NOMO-1 treated with dmso at 0.1 percent for 144 hours (cell line): ENCODE measurements at regions not wholly inside any gene's neighbourhood (a gene's known extent, or its start where the extent isn't known, plus 50 kb on each side); places are given as distances from the start of the nearest gene placed in this dataset.

ENCODE experiments used
- DNase-seq: peaks from one replicate; lab custom pipeline; 2025; ENCODE audit not compliant: unreplicated experiment; lab: John Stamatoyannopoulos, UW

DNA sequence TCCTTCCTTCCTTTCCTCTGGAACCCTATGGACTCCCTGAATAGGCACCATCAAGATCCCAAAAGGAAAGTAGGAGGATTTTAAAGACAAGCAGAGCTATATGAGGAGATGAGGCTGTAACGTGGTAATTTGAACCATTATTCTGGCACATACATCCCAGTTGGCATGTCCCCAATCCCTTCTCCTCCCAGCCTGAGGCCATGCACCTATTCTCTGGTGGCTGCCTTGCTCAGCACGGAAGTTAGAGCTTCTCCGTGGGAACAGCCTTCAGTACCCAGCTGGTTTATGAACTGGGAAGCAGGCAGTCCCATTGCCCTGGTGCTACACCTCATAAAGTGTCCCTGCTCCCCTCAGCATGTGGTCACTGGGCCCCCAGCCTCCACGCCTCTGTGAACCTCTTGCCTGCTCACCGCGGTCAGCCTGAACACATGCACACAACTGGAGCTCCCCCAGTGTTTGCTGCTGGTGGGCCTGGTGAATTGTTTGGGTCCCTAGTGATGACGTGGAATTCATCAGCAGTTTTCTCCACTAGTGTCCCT is 139.9 kb upstream of the PLET1 start:
- no peak for DNase-seq

DNA sequence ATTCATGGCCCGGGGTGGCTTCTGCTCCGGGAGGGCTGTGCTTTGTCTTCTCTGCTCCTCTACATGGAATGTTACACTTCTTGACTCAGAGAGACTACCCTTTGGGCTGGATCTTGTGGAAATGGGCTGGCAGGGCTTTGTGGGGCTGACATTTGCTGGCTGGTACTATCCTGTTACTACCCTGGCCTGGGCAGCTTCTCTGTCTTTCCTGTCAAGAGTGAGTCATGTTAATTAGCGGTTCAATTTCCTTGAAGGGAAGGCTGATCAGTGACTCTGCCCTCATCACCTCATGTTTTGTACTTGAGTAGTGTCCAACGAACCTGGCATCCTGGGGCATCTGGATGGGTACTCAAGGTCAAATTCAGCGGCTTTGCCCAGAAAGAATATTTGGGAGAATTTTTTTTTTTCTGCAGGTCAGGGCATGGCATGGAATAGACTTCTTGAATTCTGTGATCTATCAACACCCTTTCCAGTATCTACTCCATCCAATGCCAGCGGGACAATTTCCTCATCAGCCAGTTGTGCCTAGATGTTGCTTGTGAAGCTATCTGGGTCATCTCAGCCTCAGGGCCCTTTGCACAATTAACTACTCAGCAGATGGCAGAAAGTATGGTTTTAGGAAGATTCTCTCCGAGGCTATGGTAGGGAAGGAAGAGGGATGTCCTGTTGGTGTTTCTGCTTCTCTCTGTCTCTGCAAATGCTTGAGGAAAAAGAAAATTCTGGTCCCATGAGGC is 140.5 kb upstream of the PLET1 start:
- DNase-seq: no peak

DNA sequence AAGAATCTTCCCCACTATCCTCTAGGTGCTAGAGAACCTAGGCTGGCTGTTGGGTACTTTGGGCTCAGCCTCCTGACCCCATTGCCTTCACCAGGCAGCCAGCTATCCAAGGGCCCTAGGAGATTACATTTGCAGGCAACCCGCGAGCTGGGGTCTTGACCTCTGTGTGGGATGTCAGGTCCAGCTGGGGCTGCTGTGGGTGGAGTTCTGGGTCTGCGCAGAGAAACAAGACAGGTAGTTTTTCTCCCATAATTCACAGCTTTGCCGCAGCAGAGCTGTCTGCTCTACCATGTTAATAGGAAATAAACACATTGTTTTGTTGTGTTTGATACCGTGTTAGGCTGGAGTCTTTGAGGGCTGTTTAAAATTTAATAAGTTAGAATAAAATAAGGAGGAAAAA is 142.8 kb upstream of the PLET1 start:
- DNase-seq: no peak

DNA sequence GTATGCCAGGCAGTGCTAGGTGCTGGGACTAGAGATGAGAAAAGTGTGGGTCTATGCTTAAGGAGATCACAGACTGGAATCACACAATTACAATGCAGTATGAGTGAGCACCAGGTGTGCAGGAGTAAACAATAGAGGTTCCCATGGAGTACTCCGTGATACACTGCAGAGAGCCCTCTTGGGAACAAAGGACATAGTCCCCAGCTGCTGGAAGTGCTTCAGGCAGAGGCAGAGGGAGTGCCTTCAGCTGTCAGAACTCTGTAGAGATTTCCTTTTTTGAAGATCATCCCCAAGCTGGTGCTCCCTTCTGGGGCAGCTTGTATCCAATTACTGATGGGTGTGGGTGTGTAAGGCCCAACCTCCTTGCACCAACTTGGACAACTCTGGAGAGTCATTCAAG is 143.5 kb upstream of the PLET1 start:
- no peak for DNase-seq

DNA sequence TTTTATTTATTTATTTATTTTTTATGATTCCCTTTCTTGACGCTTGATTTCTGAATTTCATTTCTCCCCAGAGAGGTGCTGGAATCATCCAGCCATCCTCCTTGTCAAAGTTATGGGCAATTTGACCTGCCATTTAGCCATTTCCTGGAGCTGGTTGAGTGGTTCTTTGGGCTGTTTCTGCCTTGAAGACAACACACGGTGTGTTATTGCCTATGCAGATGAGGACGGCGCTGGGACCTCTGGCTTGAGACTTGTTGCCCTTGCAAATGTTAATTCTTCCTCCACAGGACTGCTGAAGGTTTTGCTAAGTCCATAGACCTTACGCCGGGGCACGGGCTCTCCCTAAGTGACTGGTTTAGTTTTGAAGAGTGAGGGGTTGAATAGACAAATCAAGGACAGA is 147.9 kb upstream of the PLET1 start:
- DNase-seq: no peak

DNA sequence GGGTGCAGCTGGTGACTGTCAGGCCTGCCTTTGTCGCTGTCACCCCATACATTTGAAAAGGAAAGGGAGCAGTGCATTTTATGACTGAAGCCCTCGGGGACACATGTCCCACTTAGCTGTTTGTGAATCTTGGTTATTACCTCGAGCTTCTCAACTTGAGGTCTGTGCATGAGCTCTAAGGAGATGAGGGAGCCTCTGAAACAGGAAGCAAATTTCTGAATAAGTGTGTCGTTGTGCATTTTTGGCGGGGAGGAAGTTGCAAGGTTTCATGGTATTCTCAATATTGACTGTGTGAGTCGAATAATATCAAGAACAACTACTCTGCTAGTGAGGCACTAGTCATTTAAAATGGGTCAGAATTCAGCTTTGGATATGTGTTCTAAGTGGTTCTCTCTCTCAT is 149.7 kb upstream of the PLET1 start:
- DNase-seq: peak; percentile 80

DNA sequence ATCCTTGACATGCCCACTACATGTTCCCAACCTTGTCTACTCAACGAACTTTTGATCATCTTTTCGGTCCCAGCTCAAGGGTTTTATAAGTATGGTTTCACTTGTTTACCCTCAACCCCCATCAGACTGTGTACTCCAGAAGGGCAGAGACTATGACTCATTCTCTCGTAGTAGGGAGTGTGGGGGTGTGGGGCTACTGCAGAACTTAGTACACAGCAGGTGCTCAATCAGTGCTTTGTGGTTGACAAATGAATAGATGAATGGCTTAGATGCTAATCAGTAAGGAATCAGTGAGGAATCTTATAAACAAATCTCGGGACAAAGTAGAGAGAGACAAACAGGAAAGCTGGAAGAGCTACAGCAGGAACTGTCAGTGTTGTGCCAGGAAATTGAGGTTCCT is 151.7 kb upstream of the PLET1 start:
- no peak for DNase-seq

DNA sequence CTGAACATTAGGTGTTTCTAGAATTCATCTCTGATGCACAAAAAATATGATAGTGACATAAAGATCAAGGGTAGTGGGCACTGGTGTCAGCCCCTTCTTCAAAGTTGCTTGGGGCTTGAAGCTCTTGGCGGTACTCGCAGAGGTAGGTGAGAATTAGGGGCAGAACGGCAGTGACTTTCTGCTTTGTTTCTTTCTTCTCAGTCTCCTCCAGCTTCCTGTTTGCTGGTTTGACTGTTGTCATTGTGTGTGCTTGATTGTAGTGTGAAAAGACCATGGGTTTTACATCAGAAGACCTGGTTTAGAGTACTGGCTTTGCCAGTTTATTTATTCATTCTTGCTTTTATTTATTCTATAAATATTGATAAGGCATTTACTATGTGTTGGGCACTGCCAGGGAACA is 156.7 kb upstream of the PLET1 start:
- no peak for DNase-seq

DNA sequence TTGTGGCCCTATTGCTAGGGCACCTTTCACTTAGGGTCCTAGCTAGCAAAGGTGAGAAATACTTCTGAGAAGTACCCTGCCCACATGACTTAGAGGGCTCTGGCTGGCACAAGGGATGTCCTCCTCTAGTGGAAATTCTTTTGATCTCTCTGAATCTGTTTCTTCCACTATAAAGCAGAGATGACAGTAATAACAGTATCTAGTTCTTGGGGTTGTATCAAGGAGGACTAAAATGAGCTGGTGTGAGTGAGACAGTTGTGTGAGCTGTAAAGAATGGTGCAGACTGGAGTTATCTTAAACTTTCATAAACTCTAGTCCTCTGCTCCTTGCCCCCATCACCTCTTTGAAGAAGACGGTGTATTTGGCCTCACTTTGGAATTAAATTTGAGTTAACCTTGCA is 157.8 kb upstream of the PLET1 start:
- DNase-seq: no peak

DNA sequence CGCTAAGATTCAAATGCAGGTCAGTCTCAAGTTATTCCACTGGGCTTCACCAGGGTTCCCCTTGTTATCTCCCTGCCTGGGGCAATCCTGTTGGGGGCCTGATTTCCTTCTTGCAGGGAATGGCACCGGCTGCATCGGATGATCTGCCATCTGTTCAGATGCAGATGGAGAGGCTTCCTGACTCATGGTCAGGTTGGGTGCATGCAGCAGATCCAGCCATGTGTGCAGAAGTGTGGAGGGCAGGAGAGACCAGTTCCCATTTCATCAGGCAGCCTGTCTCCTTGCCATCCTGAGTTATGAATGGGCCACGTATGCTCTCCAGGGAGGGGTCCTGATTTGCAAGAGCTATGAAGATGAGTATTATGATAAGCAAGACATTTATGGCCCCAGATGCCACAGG is 161.2 kb upstream of the PLET1 start:
- DNase-seq: no peak

DNA sequence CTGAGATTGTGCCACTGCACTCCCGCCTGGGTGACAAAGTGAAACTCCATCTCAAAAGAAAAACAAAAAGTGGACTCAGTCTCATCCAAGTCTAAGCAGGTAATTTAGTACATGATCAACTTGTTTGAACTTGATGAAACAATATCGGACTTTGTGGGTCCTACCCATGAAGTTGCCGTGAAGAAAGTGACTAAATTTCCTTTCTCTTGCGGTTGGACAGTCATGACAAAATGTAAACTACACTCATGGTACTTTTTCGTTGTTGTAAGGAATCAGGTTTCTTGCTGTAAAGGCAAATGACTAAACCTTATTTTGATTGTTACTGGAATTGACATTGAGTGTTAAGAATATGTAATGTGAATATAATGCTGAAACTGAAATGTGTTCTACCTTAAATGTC is 164.5 kb upstream of the PLET1 start:
- no peak for DNase-seq

DNA sequence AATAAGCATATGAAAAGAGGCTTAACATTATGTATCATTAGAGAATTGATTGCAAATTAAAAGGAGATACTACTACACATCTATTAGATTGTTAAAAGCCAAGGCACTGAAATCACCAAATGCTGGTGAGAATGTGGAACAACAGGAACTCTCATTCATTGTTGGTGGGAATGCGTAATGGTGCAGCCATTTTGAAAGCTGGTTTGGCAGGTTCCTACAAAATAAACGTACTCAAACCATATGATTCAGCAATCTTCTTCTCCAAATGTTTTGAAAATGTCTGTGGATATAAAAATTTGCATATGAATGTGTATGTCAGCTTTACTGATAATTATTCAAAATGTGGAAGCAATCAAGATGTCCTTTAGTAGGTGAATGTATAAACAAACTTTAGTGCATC is 176.4 kb upstream of the PLET1 start:
- no peak for DNase-seq

DNA sequence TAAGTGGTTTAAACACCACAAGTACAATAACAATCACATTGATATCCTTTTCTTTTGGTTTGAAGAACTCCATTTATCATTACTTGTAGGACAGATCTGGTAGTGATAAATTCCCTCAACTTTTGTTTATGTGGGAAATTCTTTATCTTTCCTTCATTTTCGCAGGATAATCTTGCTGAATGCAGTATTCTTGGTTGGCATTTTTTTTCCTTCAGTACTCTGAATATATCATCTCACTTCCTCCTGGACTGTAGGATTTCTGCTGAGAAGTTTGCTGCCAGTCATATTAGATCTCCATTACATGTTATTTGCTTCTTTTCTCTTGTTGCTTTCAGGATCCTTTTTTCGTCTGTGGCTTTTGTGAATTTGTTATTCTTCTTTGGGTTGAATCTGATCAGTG is 179.0 kb upstream of the PLET1 start:
- no peak for DNase-seq

DNA sequence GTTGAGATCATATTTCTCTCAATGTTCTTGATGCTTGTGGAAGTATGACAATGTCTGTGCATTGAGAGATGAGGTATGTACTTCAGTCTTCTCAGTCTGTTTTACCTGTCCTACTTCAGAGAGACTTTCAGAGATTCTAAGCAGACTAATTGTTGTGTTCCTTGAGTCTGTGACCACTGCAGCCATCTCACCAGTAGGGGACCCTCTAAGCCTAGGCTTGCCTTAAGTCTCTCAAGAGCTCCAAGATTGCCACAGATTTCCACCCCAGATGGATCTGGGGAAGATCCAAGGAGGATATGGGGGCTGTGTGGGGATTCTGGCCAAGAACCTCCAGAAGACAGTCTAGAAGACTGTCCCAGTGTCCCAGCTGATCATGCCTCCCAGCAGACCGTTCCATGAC is 179.9 kb upstream of the PLET1 start:
- DNase-seq: no peak

DNA sequence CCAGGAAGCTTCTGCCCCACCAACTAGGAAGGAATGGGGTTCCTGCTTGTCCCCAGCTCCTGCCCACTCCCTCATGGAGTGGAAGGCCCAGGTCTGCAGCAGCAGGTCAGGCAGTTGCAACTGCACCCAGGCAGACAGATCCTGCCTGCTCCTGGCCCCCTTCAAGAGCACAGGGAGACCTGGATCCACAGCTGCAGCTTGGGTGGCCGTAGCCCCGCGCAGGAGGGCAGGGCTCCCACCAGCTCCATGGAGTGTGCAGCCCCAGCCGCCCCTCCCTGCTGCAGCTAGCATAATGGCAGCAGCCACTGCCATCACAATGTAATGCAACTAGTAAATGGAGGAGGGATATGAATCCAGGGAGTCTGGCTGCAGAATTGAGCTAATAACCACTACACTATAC is 187.5 kb upstream of the PLET1 start:
- DNase-seq: no peak

DNA sequence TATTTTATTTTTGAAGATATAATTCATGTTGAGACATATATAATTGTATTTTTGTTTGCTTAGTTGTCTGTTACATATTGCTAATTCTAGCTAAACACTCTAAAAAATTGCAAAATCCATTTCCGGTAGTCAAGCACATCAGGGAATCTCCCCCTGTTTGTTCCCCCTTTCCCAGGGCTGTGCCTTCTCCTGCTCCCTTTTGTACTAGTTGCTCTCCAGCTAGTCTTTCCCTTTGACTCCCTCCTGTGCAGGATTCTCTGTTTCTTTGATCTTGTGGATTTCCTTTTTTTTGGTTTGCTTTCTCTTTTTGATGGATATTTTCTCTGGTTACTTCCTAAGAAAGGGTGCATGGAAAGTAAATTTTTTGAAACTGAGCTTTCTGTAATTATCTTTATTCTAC is 188.1 kb upstream of the PLET1 start:
- DNase-seq: no peak

DNA sequence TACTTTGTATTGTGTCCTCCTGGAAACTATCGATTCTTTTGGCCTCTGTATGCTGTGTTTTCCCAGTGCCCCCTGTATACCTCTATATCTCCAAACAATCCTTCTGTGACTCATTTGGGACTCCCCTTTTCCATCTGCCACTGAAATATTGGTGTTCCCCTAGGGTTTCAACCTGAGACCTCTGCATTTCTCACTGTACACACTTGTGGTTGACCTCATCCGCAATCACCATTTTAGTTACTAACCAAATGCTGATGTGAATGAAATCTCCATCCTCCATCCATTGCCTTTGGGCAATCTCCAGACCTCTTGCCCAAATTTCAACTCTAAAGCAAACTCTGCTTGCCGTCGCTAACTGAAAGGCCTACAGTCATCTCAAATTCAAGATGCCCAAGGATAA is 190.6 kb upstream of the PLET1 start:
- DNase-seq: no peak

DNA sequence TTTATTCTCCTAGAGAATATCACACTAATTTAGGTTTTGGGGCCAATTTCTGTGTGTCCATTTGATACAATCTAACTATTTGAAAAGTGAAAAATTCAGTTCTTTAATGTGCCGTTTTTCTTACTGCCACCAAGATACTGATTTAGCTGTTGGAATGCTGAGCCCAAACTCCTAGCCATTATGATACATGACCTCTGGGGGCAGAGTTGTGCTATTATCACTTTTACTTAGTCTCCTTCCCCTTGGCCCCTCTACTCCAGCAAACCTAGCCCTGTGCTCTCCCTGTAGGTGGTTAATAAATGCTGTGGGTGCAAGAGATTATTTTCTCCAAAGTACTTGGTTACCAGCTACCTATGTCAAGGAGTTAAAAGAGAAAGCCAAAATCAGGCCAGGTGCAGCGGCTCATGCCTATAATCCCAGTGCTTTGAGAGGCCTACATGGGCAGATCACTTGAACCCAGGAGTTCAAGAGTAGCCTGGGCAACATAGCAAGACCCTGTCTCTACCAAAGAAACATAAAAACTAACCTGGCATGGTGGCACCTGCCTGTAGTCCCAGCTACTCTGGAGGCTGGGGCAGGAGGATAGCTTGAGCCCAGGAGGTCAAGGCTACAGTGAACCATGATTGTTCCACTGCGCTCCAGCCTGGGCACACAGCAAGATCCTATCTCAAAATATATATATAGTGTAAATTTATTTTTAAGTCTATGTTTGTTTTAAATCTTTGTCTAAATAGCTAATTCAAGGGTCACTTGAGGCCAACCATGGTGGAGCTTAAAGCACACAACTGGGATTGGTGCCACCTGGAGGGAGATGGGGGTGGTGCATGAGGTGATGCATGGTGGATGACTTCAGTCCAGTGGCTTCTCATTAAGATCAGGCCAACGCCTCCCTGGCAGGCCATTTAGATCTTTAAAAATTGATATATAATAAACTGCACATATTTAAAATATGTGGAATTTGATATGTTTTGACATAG is 193.2 kb upstream of the PLET1 start:
- no peak for DNase-seq

DNA sequence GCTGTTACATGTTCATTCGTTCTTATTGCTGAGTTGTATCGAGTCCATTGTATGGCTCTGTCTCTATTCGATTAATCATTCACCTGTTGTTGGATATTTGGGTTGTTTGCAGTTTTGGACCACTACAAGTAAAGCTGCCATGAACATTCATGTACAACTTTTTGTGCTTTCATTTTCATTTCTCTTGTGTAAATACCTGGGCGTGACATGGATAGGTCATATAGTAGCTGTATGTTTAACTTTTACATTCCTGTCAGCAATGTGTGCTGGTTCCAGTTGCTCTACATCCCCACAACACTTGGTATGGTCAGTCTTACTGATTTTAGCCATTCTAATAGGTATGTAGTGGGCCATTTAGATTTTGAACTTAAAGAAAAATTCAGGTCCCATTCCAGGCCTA is 194.2 kb upstream of the PLET1 start:
- DNase-seq: no peak

DNA sequence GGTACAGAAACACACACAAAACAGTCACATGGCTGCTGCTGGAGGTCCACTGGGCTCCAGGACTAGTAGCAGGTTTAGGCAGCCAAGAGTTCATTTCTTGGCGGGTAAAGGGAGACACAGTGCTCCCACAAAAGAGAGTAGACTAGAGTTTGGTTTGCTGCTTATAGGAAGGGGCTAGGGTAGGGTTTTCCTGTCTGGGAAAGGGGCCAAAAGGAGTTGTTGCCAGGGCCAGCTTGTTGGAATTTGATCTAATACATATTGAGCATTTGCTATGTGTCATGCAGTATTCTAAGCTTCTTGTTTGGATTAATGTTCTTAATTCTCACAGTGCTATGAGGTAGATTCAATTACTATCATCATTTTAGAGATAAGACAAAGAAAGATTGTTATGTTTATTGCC is 195.1 kb upstream of the PLET1 start:
- DNase-seq: no peak

DNA sequence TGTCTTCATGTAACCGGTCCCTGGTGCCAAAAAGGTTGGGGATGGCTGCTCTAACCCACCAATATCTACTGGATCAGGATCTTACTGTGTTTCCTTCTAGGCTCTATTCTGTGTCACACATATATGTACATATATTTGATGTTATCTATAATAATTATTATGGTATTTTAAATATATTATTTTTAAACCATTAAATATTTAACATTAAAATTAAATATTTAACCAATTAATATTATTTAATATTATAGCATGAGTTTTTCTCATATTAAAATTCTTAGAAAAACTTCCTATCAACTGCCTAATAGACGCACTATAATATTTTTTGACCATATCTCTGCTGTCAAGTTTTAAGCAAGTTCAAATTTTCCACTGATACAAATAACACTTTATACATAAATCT is 196.9 kb upstream of the PLET1 start:
- no peak for DNase-seq

DNA sequence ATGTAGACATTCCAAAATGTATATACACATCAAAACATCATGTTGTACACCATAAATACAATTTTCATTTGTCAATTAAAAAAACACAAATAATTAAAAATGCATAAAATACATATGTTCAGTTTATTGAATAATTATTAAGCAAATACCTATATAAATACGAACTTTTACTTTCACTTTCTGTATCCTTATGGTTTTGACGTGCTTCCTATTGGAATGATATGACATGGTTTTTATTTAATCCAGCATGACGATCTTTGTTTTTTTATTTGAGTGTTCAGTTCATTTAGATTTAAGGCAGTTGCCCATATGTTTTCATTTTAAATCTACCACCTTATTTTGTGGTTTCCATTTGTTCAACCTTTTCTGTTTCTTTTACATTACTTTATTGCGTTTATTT is 198.3 kb upstream of the PLET1 start:
- DNase-seq: no peak
